Inflammatory macrophage (primary cell): ENCODE measurements at regions not wholly inside any gene's neighbourhood (a gene's known extent, or its start where the extent isn't known, plus 50 kb on each side); places are given as distances from the start of the nearest gene placed in this dataset.

Source experiments
- DNase-seq, 2 donors: peaks; one replicate each; pipeline ENCODE4 v3.0.0-alpha.2; 2020 to 2022

GRCh38 chr14:36408388-36408787 lies 88.0 kb upstream of the MBIP start:
- no peak for DNase-seq

DNA sequence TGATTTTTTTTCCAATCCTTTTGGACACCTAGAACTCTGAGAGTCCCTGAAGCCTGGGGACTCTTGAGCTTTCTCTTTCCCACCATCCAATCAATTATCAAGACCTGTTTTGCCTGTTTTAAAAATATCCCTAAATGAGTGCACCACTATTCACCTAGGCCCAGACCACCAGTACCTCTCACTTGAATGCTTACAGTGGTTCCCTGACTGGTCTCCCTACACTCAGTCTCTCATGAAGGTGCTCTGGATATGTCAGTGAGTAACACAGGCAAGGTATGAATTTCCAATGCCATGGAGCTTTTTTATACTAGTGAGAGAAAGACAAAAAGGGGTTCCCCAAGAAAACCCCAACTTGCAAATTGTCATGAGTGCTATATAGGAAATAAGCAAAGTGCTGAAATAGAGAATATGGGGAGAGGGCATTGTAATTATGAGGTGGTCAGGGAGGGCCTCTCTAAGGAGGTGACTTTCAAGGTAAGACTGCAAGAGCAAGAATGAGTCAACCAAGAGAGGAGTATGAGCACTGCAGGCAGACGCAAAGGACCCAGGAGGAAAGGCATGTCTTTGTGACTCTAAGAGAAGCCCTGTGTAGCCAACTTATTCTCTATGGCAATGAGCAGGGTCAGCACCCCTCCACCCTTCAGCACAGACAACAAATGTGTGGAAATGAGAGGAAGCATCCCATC lies 85.3 kb upstream of the MBIP start:
- no peak for DNase-seq

- DNase-seq = no peak
Observed at GRCh38 chr14:36402867-36403266, 82.4 kb upstream of the MBIP start.

DNA sequence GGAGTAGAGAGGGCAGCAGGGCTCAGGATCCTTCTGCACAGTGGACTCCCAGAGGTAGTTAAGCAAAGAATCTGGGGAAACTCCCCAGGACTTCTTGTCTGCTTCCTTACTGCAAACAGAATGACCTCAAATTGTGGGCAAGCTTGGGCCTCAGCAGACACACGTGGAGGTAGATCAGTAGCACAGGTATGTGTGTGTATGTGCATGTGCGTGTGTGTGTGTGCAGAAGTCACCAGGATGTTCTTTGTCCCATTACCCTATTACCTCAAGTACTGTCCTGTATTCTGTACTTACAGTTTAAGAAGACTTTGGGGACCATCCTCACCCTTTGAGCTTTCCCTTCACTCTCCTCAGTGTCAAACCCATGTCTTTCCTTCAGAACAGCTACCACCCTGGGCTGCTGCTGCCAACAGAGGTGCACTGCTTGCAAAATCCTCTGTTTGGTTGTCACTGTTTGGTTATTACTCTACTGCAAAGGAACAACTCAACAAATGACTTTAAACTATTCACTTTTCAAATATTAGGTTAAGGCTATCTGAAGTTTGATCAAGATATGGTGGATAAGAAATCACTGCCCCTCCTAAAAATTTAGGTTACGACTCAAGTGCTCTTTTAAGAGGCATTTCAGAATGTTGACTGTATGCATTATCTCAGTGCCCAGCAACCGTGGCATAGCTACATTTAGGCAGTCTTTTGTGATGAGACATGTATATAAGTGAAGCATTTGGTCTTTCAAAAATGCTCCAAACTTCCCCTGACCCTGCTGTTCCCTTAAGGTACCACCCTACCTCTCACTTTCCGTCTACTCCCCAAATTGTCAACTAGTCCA lies 78.2 kb upstream of the MBIP start:
- no peak for DNase-seq

DNA sequence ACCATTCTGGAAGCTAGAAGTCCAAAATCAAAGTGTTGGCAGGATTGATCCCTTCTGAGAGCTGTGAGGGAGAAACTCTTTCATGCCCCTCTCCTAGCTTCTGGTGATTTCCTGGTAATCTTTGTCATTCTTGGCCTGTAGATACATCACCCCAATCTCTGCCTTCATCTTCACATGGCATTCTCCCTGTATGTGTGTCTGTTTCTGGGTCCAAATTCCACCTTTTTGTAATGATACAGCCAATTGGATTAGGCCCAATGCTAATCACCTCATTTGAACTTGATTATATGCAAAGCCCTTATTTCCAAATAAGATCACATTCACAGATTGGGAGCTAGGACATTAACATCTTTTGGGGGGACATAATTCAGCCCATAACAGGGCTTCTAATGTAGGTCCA lies 76.9 kb upstream of the MBIP start:
- no peak for DNase-seq

DNA sequence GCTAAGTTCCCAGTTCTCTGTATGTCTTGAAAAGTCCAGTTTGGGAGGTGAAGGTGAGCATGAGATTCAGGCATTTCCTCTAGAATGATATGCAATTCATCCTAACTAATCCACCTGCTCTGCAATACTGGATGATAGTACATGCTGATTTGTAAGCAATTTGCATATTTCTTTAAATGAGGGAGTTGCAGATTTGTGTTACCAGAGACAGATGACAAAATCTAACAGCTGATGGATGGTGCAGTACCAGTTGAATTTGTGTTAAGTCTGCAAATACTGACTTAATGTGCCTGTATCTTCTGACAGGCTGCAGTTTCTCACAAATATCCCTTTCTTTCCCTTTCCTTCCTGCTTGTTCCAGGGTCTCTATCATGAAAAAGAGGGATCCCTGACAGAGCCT lies 76.4 kb upstream of the MBIP start:
- no peak for DNase-seq

GRCh38 chr14:36394593-36394992 lies 74.2 kb upstream of the MBIP start:
- no peak for DNase-seq

GRCh38 chr14:36390718-36391117 lies 70.3 kb upstream of the MBIP start:
- no peak for DNase-seq

GRCh38 chr14:36383767-36384431 lies 63.5 kb upstream of the MBIP start:
- no peak for DNase-seq

- peak; percentile 90 to 92 for DNase-seq
Observed at GRCh38 chr14:36373982-36374673, 53.7 kb upstream of the MBIP start.
